Osteoblast (primary cell): ENCODE measurements at regions not wholly inside any gene's neighbourhood (a gene's known extent, or its start where the extent isn't known, plus 50 kb on each side); places are given as distances from the start of the nearest gene placed in this dataset.

ENCODE experiments used
- DNase-seq: peaks from one replicate; pipeline ENCODE4 v3.0.0; 2011; ENCODE audit warnings: low spot score, mixed read lengths; ENCODE audit not compliant: insufficient read length; ENCODE audit errors: missing footprints
- H2AFZ ChIP-seq: 2 replicates; pipeline ENCODE4 v1.6.0; 2011; ENCODE audit warnings: mild to moderate bottlenecking, low read length
- H3K27ac ChIP-seq: 2 replicates; pipeline ENCODE4 v1.5.1; 2011; ENCODE audit warnings: mild to moderate bottlenecking, low read depth, low read length, moderate library complexity
- H3K27me3 ChIP-seq: 2 replicates; pipeline ENCODE4 v1.6.0; 2012; ENCODE audit warnings: mild to moderate bottlenecking, control low read depth, inconsistent platforms, low read length, moderate library complexity; ENCODE audit not compliant: insufficient read depth
- H3K36me3 ChIP-seq: 2 replicates; pipeline ENCODE4 v1.5.1; 2011; ENCODE audit warnings: mild to moderate bottlenecking, low read length, control low read depth, moderate library complexity; ENCODE audit not compliant: insufficient read depth
- H3K4me1 ChIP-seq: 2 replicates; pipeline ENCODE4 v1.5.1; 2011; ENCODE audit warnings: mild to moderate bottlenecking, low read length, control low read depth, moderate library complexity; ENCODE audit not compliant: insufficient read depth
- H3K4me2 ChIP-seq: 2 replicates; pipeline ENCODE4 v1.6.0; 2011; ENCODE audit warnings: mild to moderate bottlenecking, low read length; ENCODE audit not compliant: insufficient read depth
- H3K4me3 ChIP-seq: fragments of 200-600 bp; sonication (generic); 3 replicates; pipeline ENCODE4 v1.5.1; 2012; ENCODE audit warnings: mild to moderate bottlenecking, low read length, inconsistent platforms; ENCODE audit not compliant: insufficient read depth
- H3K79me2 ChIP-seq: 2 replicates; pipeline ENCODE4 v1.6.0; 2012; ENCODE audit warnings: mild to moderate bottlenecking, low read length, control low read depth, inconsistent platforms; ENCODE audit not compliant: insufficient read depth
- H3K9me3 ChIP-seq: 2 replicates; pipeline ENCODE4 v1.5.1; 2011; ENCODE audit warnings: low read depth, low read length, control low read depth
- H4K20me1 ChIP-seq: 2 replicates; pipeline ENCODE4 v1.6.0; 2012; ENCODE audit warnings: mild to moderate bottlenecking, low read length, control low read depth; ENCODE audit not compliant: insufficient read depth
- TF ChIP-seq, protein P1 (sequence below): IDR thresholded peaks from 2 replicates; pipeline ENCODE4 v1.5.1; 2011; ENCODE audit warnings: mild to moderate bottlenecking, low read depth, low read length, moderate library complexity; ENCODE audit errors: extremely low read depth

DNA sequence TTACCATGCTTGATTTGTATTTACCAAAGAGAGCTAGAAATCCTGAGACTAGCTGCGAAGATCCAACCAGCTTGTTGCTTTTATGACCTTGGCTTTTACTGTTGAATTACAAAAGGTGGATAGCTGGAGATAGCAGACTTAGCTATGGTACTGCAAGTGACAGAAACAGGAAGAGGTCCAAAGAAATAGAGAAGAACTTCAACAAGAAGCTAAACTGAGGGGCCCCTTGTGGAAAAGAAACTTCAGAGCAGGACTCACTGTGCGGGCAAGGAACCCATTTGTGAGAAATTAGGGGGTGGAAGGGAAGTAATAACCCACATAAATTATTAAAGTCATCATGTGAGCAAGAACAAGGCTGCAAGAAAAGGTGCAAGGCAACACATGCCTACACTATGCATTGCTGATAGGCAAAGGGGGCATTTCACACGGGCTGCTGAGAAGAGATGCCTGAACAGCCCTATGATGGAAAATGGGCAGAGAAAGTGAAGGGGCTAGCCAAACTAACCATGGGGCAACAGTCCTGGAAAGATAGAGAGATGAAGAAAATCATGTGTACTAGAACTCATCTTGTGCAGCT is 116.6 kb upstream of the PRDX6 start:
- no peak overlapping the region for H3K4me3 ChIP-seq
- H3K4me1 ChIP-seq, result no peaks in the 10 kb centered on the region
- H3K27ac ChIP-seq, result no peak overlapping the region
- H4K20me1 ChIP-seq, result no peaks in the 10 kb centered on the region
- H3K36me3 ChIP-seq, result no peaks in the 10 kb centered on the region
- H3K9me3 ChIP-seq, result no peaks in the 10 kb centered on the region
- H2AFZ ChIP-seq, result no peak overlapping the region
- no peaks in the 10 kb centered on the region for H3K79me2 ChIP-seq
- TF ChIP-seq, protein P1, sequence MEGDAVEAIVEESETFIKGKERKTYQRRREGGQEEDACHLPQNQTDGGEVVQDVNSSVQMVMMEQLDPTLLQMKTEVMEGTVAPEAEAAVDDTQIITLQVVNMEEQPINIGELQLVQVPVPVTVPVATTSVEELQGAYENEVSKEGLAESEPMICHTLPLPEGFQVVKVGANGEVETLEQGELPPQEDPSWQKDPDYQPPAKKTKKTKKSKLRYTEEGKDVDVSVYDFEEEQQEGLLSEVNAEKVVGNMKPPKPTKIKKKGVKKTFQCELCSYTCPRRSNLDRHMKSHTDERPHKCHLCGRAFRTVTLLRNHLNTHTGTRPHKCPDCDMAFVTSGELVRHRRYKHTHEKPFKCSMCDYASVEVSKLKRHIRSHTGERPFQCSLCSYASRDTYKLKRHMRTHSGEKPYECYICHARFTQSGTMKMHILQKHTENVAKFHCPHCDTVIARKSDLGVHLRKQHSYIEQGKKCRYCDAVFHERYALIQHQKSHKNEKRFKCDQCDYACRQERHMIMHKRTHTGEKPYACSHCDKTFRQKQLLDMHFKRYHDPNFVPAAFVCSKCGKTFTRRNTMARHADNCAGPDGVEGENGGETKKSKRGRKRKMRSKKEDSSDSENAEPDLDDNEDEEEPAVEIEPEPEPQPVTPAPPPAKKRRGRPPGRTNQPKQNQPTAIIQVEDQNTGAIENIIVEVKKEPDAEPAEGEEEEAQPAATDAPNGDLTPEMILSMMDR, result no peak
- no peak overlapping the region for H3K4me2 ChIP-seq
- H3K27me3 ChIP-seq, result no peaks in the 10 kb centered on the region
- peak; percentile 49 for DNase-seq

DNA sequence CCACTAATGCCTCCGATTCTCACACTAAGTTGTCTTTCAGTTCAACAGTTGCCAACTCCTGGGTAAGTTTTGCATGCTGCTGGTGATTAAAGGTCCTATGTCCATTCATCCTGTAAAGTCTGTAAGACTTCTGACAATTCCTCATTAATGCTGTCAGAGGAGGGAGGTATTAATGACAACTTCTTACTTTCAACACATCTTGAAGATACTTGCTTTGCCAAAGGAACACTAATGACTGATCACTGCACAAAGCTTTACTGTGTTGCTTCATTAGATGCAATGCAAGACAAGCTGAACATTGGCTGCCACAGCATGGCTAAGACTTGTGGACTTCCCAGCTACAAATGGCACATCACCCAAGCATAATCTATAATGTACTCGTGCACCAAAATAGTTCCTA is 114.6 kb upstream of the PRDX6 start:
- Histone ChIP-seq H3K27me3 (no peaks in the 10 kb centered on the region), H3K4me3 (no peak overlapping the region), H3K27ac (no peak overlapping the region), H3K4me1 (no peaks in the 10 kb centered on the region), H2AFZ (no peak overlapping the region), H3K36me3 (no peaks in the 10 kb centered on the region), H4K20me1 (no peaks in the 10 kb centered on the region), H3K79me2 (no peaks in the 10 kb centered on the region), H3K9me3 (no peaks in the 10 kb centered on the region), H3K4me2 (no peak overlapping the region)
- DNase-seq, result no peak
- TF ChIP-seq, protein P1, result no peak

DNA sequence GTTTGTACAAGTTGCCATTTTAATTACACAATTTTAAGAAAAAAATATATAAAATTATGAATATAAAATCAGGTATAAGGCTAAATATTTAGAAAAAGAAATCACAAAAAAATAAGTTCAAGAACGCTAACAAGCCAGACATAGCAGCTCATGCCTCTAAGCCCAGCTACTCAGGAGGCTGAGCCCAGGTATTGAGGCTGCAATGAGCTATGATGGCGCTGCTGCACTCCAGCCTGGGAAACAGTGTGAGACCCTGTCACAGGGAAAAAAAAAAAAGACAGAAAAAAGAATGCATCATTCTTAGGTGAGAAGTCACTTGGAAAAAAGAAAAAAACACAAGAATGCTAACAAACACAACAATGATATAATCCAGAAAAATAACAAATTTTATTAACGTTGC is 112.3 kb upstream of the PRDX6 start:
- TF ChIP-seq, protein P1, result no peak
- DNase-seq, result no peak
- no peaks in the 10 kb centered on the region for H3K9me3 ChIP-seq
- no peak overlapping the region for H2AFZ ChIP-seq
- no peak overlapping the region for H3K4me2 ChIP-seq
- no peak overlapping the region for H3K27ac ChIP-seq
- H4K20me1 ChIP-seq, result no peaks in the 10 kb centered on the region
- H3K27me3 ChIP-seq, result no peaks in the 10 kb centered on the region
- H3K79me2 ChIP-seq, result no peaks in the 10 kb centered on the region
- no peaks in the 10 kb centered on the region for H3K36me3 ChIP-seq
- no peak overlapping the region for H3K4me3 ChIP-seq
- H3K4me1 ChIP-seq, result no peaks in the 10 kb centered on the region

DNA sequence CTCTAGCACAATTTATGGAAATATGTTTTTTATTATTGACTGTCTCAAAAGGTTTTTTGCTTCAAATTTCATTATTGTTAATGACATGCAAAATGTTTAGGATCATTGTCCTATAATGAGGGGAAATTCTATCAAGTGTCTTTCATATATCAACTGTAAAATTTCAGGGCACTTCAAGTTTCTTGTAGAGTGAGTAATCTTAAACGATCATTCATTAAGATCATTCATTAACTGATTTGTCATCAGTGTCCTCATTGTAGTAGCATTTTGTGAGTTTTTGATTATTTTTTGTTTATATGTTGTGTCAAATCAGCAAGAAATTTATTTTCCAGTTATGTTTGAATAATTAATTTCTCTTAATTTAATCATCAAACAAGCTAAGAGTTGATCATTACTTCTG is 111.8 kb upstream of the PRDX6 start:
- TF ChIP-seq, protein P1, result no peak

More for the DNA sequence above, 111.8 kb upstream of the PRDX6 start:
- no peak overlapping the region for H3K27ac ChIP-seq
- H3K79me2 ChIP-seq, result no peaks in the 10 kb centered on the region
- no peaks in the 10 kb centered on the region for H3K27me3 ChIP-seq
- H3K4me3 ChIP-seq, result no peak overlapping the region
- H3K4me1 ChIP-seq, result no peaks in the 10 kb centered on the region
- H3K4me2 ChIP-seq, result no peak overlapping the region
- H3K9me3 ChIP-seq, result no peaks in the 10 kb centered on the region
- no peaks in the 10 kb centered on the region for H4K20me1 ChIP-seq
- H2AFZ ChIP-seq, result no peak overlapping the region
- DNase-seq, result no peak
- no peaks in the 10 kb centered on the region for H3K36me3 ChIP-seq
